Stimulated activated naive CD4-positive, alpha-beta T cell treated with Interleukin-2 at 50 U/mL for 16 hours (primary cell): ENCODE measurements at regions not wholly inside any gene's neighbourhood (a gene's known extent, or its start where the extent isn't known, plus 50 kb on each side); places are given as distances from the start of the nearest gene placed in this dataset.

Experiments used
- DNase-seq: peaks from one replicate; lab custom pipeline; 2025; lab: John Stamatoyannopoulos, UW

DNA sequence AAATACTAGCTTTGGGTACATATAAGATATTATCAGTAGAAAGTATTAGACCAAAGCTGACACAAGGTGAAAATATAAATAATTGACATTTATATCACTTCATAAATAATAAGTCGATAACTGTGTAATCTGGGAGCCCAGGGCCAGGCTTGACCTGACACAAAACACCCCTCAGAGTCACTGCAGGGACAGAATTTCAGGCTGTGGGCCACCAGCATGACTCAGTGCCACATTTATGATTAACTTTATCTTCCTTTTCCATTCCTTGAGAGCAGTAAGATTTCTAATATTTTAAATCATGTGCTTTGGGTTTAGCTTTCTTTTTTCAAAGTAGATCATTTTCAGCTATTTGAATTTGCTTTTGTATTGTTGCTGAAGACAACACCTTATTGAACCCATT, 102.9 kb upstream of the NFE2L3 start:
- no peak for DNase-seq

DNA sequence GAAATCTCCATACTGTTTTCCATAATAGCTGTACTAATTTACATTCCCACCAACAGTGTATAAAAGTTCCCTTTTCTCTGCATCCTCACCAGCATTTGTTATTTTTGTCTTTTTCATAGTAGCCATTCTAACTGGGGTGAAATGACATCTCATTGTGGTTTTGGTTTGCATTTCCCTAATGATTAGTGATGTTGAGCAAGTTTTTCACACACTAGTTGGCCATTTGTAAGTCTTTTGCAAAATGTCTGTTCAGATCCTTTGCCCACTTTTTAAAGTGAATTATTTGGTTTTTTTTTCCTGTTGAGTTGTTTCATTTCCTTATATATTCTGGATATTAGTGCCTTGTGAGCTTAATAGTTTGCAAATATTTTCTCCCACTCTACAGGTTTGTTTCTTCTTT, 101.0 kb upstream of the NFE2L3 start:
- DNase-seq: no peak

DNA sequence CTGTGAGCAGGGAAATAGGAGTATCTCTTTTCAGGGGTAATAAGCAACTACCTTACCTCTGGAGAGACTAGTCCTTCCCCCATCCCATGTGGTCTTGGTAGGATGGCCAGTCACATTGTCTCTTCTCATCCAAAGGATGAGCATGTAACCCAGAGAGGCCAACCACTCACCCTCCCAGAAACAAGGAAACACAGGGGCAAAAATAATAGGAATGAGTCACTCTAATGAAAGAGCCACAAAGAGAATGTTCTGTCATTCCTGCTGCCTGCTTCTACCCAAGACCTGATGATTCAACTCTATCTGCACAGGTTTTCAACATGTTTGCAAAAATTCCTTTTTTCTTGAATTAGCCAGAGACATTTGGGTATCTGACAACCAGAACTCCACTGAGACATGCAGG, 99.3 kb upstream of the NFE2L3 start:
- no peak for DNase-seq

DNA sequence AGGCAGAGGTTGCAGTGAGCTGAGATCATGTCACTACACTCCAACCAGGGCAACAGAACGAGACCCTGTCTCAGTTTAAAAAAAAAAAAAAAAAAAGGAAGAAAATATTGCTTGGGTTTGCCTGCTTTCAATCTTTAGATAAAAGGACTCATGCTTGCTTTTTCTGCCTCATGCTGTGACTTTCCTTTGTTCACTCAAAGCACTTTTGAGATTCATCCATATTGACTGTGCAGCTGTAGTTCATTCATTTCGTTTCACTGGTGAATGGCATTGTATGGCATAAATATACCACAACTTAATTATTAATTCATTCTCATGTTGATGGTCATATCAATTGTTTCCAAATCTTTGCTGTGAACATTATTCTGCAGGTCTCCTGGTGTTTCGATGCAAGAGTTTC, 97.6 kb upstream of the NFE2L3 start:
- DNase-seq: no peak

DNA sequence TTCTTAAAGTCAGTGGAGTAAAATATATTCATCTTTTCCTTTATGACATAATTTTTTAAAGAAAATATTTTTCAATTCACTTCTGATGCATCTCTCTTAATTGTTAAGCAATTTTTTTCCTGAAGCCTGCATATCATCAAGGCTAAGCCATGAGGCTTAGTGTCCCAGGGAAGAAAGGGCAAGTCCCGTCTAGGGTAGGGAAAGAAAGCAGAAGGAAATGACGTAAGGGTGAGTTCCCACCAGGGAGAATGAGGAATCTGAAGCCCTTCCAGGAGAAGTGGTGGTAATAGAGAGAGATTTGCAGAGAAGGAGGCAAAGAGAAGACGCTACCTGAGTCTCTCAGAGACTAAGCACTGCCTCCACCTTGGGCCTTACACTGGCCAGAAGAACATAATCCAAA, 96.8 kb upstream of the NFE2L3 start:
- DNase-seq: no peak

DNA sequence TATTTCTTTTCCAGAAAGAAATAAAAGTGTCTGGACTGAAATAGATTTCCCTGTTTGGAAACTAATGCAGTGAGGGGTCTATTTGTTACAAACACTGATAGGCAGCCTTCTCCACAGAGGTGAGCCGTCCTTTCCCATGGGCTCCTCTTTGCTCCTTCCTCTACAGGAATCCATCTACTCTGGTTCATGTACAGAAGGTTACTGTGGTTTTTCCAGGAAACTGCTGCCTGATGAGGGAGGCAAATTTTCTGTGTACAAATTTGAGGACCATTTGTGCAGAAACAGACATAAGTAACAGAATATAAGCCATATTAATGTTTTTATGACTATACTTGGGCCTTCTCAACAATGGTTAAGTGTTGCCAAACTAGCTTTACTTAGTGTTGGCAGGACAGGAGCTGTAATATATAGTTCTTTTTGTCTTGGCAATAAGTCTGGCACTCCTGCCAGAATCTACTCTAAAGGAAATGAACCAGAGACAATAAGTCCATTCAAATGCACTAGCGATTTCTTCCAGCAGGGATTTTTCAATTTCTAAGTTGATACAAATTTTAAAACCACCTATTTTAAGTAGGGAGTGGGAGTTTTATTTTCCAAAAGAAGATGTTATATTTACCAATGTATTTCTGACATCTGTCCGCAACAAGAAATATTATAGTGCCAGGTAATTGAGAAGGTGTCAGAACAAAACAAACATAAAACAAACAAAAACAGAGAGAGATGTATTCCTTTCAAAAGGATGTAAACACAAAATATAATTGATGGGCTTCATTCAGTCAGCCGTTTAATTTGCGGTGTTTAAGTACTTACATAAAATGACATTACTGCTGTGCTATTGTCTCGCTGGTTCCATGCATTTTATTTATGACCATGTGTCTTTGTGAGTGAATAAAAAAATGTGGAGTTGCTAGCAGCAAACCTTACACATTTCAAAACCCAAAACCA, 91.0 kb upstream of the NFE2L3 start:
- no peak for DNase-seq

- peak; percentile 63 for DNase-seq
Observed at GRCh38 chr7:26061678-26062603, 90.1 kb upstream of the NFE2L3 start.

GRCh38 chr7:26065652-26066051, 86.3 kb upstream of the NFE2L3 start:
- no peak for DNase-seq

DNA sequence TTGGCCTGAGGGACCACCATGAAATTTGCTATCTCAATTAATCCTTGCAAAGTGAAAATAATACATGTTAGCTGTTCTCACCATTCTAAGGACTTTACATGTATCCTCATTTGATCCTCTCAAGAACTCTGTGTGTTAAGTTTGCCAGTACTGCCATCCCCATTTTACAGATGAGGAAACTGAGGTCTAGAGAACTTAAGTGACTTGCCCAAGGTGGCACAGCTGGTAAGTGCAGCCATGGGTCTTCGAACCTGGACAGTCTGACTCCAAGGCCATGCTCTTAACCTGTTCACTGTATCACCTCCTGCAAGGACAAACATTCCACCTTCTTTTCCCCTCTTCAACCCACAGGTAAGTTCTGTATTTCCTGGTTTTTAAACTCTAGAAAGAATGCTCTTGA, 85.3 kb upstream of the NFE2L3 start:
- no peak for DNase-seq

DNA sequence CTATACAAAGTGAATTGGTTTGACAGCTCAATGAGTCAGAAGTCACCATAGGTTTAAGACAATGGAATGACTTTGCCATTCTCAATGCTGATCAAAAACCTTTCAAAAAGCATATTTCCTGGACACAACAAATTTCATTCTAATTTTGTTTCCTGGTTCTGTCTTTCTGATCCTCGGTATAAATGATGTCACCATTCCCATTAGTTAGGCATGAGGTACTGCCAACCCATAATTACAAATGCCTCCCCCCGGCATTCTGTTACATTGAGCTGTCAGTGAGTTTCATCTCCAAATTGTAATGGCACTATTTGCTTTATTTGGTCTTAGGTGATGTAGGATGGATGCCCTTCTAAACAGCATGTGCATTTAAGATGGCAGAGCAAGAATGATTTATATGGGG, 81.7 kb upstream of the NFE2L3 start:
- no peak for DNase-seq

- no peak for DNase-seq
Observed at GRCh38 chr7:26071622-26072456, 80.2 kb upstream of the NFE2L3 start.

GRCh38 chr7:26073041-26073440, 79.0 kb upstream of the NFE2L3 start:
- no peak for DNase-seq

GRCh38 chr7:26074919-26075318, 77.1 kb upstream of the NFE2L3 start:
- DNase-seq: no peak

- DNase-seq: no peak
Observed at GRCh38 chr7:26076691-26077090, 75.3 kb upstream of the NFE2L3 start.

DNA sequence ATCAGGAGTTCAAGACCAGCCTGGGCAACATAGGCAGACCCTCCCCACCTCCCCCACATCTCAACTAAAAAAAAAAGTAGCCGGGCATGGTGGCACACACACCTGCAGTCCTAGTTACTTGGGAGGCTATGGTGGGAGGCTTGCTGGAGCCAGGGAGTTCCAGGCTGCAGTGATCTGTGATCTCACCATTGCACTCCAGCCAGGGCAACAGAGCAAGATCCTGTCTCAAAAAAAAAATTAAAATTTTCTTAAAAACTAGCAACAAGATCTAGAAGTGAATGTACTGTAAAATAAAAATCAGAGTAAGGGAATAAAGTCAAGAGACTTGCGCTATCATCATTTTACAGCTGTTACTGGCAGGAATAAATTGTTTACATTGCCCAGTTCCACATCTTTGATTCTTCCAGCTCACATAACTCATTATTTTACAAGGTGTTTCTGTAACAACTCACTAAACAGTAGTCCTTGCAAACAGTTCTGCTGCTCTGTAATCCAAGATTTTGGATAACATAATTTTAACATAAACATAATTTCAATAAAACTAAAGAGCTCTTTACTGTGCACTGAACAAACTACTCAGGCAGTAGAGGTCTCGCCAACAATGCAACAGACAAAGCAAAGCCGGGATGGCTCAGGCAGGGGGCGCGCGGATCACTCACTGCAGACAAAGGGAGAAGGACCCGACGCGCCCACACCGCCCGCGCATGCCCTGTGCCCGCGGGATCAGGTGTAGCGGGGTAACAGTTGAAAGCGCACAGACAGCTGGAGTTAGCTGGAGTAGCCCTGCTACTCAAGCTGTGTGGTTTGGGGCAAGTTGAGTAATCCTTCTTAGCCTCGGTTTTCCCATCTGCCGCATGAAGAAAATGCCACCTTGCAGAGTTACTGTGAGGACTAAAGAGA, 73.3 kb upstream of the NFE2L3 start:
- peak; percentile 76 for DNase-seq

GRCh38 chr7:26081638-26082037, 70.4 kb upstream of the NFE2L3 start:
- DNase-seq: no peak

DNA sequence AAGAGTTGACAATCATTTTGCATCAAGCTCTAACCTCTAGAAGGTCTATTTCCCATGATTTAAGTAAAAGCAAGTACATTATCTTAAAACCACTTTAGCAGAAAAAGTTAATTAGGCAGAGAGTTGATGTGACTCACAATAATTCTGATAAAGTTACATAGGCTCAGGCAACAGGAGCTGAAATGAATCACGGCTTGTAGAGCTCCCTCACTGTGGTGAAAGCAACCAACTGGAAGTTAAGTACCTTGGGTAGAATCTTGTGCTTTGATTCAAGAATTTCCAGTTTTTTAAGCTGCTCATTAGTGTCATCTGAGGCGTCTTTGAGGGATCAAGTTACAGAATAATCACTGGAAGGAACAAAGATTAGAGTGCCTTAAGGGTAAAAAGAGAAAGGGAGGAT, 68.9 kb upstream of the NFE2L3 start:
- no peak for DNase-seq

DNA sequence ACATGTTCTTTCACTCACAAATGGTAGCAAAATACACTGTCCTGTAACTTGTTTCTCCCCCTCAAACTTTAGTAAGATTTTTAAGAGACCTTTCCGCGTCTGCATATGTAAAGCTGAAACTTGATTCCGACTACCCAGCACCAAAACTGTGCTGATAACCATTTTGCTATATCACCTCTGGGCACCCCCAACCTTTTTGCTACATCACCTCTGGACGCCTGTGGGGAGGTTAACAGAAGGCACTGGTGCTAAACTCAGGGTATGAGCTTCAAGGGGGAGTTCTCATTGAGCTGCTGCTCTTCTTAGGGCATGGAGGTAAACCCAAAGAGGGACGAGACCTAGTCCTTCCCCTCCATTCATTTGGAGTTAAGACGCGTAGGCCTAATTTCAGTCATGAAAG, 67.6 kb upstream of the NFE2L3 start:
- no peak for DNase-seq

DNA sequence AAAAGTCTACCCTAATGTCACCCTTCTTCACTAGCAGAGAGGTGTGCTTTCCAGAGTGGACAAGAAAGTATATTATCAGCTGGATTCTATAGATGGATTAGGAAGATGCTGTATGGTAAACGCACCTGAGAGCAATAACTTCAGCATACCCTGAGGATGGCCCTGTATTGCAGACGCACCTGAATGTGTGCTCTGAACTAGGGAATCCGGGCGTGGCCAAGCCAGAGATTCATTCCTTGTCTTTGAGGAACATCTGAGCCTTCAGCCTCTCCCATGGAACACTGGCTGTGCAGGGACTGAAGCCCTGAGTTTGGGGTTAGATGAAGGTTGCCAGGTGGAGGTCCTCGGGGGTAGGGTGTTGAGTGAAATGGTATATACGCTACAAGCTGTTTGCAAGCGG, 66.2 kb upstream of the NFE2L3 start:
- no peak for DNase-seq

DNA sequence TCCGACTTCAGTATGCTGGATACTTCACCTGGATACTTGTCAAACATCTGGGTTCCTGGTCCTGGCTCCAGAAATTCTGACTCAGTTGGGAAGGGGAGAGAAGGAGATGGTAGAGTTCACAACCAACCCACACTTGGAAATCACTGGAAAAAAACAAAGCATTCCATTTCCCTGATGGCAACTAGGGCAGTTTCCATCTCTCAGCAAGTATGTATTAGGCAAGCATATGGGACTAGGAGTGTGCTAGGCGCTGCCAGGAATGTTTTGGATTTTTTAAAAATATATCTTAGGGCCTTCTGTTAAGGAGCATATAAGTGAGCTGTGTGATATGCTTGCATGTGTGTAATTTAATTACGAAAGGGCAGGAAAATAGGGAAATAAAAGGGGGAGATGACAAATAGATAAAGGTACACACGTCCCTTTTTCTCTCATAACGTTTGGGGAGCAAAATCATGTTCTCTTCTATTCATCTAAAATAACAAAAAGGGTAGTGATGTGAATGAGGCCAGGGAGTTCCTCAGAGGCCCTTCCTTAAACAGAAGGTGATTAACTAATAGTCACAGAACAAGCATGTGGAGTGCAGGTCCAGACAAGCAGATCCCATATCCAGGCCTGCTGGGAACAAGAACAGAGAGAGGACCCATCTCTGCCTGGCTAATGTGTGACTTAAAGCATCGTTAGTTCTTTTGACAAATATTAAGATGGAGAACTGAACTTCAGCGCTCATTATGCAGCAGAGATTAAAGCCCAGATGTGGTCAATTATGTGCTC, 64.5 kb upstream of the NFE2L3 start:
- DNase-seq: no peak
